Medulla oblongata (tissue), 1 donor: ENCODE measurements at regions not wholly inside any gene's neighbourhood (a gene's known extent, or its start where the extent isn't known, plus 50 kb on each side); places are given as distances from the start of the nearest gene placed in this dataset.
A peak's percentile ranks its signal among the peaks of the same experiment; 100 is the strongest.

Experiments
- DNase-seq: peaks from one replicate; pipeline ENCODE4 v3.0.0-alpha.2; 2015; ENCODE audit errors: extremely low spot score

- DNase-seq, result no peak
Measured at GRCh38 chr2:234603619-234604018, 106.7 kb upstream of the ARL4C start.

- DNase-seq, result no peak
Measured at GRCh38 chr2:234601213-234601612, 104.3 kb upstream of the ARL4C start.

GRCh38 chr2:234597576-234597861 lies 100.6 kb upstream of the ARL4C start:
- no peak for DNase-seq

- DNase-seq, result no peak
Measured at GRCh38 chr2:234596696-234597575, 100.1 kb upstream of the ARL4C start.

- no peak for DNase-seq
Measured at GRCh38 chr2:234595829-234596228, 98.9 kb upstream of the ARL4C start.

- no peak for DNase-seq
Measured at GRCh38 chr2:234594715-234595114, 97.8 kb upstream of the ARL4C start.

- DNase-seq, result no peak
Measured at GRCh38 chr2:234593636-234594035, 96.8 kb upstream of the ARL4C start.

- DNase-seq, result no peak
Measured at GRCh38 chr2:234592541-234592940, 95.7 kb upstream of the ARL4C start.

- DNase-seq, result no peak
Measured at GRCh38 chr2:234590076-234590475, 93.2 kb upstream of the ARL4C start.

GRCh38 chr2:234588054-234588430 lies 91.2 kb upstream of the ARL4C start:
- no peak for DNase-seq

GRCh38 chr2:234587341-234588053 lies 90.6 kb upstream of the ARL4C start:
- no peak for DNase-seq

GRCh38 chr2:234583331-234583730 lies 86.5 kb upstream of the ARL4C start:
- no peak for DNase-seq

GRCh38 chr2:234580686-234581085 lies 83.8 kb upstream of the ARL4C start:
- DNase-seq, result no peak

- DNase-seq, result no peak
Measured at GRCh38 chr2:234579231-234579962, 82.5 kb upstream of the ARL4C start.

GRCh38 chr2:234578389-234578788 lies 81.5 kb upstream of the ARL4C start:
- no peak for DNase-seq

- DNase-seq, result no peak
Measured at GRCh38 chr2:234577191-234577590, 80.3 kb upstream of the ARL4C start.

- DNase-seq, result peak; percentile 57
Measured at GRCh38 chr2:234571620-234572407, 74.9 kb upstream of the ARL4C start.

GRCh38 chr2:234570476-234570875 lies 73.6 kb upstream of the ARL4C start:
- no peak for DNase-seq

GRCh38 chr2:234569776-234570430 lies 73.0 kb upstream of the ARL4C start:
- no peak for DNase-seq

- no peak for DNase-seq
Measured at GRCh38 chr2:234566622-234567021, 69.7 kb upstream of the ARL4C start.

- DNase-seq, result no peak
Measured at GRCh38 chr2:234565842-234566619, 69.2 kb upstream of the ARL4C start.
